Suprapubic skin (tissue), 4 donors: ENCODE measurements at regions not wholly inside any gene's neighbourhood (a gene's known extent, or its start where the extent isn't known, plus 50 kb on each side); places are given as distances from the start of the nearest gene placed in this dataset.

Source experiments
- DNase-seq, 2 donors: peaks; one replicate each; pipeline ENCODE4 v3.0.0-alpha.2; 2019; ENCODE audit warnings: low spot score in 2 of 2
- H3K27ac ChIP-seq: fragments of 200-600 bp; sonication (generic); one replicate; pipeline ENCODE4 v1.5.1; 2019
- H3K27me3 ChIP-seq: fragments of 200-600 bp; sonication (generic); one replicate; pipeline ENCODE4 v1.5.1; 2019
- H3K36me3 ChIP-seq: fragments of 200-600 bp; sonication (generic); one replicate; pipeline ENCODE4 v1.5.1; 2019
- H3K4me1 ChIP-seq: fragments of 200-600 bp; sonication (generic); one replicate; pipeline ENCODE4 v1.5.1; 2019
- H3K4me3 ChIP-seq: fragments of 200-600 bp; sonication (generic); one replicate; pipeline ENCODE4 v1.5.1; 2019; ENCODE audit warnings: mild to moderate bottlenecking
- H3K9me3 ChIP-seq: fragments of 200-600 bp; sonication (generic); one replicate; pipeline ENCODE4 v1.5.1; 2019
- EP300 ChIP-seq: sonication (generic); formaldehyde crosslinking; IDR thresholded peaks from one replicate; pipeline ENCODE4 v1.6.1; 2017; ENCODE audit warnings: antibody characterized with exemption
- POLR2A ChIP-seq, 2 donors: fragments of 450-650 bp; IDR thresholded peaks; one replicate each; pipeline ENCODE4 v1.6.1; 2017; ENCODE audit warnings: antibody characterized with exemption in 2 of 2, mild to moderate bottlenecking in 2 of 2, moderate library complexity in 2 of 2
- POLR2AphosphoS5 ChIP-seq, 3 donors: sonication (generic); formaldehyde crosslinking; IDR thresholded peaks; one replicate each; pipeline ENCODE4 v1.6.1; 2017; ENCODE audit warnings: antibody characterized with exemption in 3 of 3
- WGBS: methylation state at CpG from one replicate; pipeline ENCODE4 v1.1.5; 2018; 5-methylcytosine and 5-hydroxymethylcytosine counted together
- TF ChIP-seq, protein P1 (sequence below), 2 donors: fragments of 200-600 bp in 1 of 2; fragments of 450-650 bp in 1 of 2; sonication (generic) in 1 of 2; IDR thresholded peaks; one replicate each; pipeline ENCODE4 v1.5.1; 2016 to 2019; ENCODE audit warnings: antibody characterized with exemption in 2 of 2, mild to moderate bottlenecking in 1 of 2, moderate library complexity in 1 of 2

DNA sequence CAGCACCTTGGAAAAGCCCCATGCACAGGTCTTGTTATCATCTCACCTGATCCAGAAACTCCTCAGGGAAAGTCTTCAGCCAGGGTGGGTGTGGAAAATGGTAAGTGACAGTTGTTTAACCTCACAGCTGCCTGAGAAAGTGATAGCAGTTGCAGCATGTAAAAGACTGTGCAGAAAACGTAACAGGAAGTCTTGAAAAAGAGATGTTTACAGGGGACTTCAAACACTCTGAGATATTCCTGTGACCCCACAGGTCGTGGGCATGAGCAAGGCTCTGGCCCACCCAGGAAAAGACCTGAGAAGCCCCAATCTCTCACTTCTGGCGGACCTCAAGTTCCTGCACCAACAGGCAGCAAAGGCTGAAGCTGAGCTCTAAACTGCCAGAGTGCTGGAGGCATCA lies 826.9 kb downstream of the UQCRFS1 start:
- no peak for TF ChIP-seq POLR2A (IDR thresholded peaks at IDR 0.05)
- TF ChIP-seq, protein P1, sequence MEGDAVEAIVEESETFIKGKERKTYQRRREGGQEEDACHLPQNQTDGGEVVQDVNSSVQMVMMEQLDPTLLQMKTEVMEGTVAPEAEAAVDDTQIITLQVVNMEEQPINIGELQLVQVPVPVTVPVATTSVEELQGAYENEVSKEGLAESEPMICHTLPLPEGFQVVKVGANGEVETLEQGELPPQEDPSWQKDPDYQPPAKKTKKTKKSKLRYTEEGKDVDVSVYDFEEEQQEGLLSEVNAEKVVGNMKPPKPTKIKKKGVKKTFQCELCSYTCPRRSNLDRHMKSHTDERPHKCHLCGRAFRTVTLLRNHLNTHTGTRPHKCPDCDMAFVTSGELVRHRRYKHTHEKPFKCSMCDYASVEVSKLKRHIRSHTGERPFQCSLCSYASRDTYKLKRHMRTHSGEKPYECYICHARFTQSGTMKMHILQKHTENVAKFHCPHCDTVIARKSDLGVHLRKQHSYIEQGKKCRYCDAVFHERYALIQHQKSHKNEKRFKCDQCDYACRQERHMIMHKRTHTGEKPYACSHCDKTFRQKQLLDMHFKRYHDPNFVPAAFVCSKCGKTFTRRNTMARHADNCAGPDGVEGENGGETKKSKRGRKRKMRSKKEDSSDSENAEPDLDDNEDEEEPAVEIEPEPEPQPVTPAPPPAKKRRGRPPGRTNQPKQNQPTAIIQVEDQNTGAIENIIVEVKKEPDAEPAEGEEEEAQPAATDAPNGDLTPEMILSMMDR (IDR thresholded peaks at IDR 0.05) = no peak
- no peak for TF ChIP-seq EP300
- TF ChIP-seq POLR2AphosphoS5 (IDR thresholded peaks at IDR 0.05) = no peak
- WGBS = 28% methylated on average over 3 of the region's 3 CpGs
- no peak for DNase-seq

DNA sequence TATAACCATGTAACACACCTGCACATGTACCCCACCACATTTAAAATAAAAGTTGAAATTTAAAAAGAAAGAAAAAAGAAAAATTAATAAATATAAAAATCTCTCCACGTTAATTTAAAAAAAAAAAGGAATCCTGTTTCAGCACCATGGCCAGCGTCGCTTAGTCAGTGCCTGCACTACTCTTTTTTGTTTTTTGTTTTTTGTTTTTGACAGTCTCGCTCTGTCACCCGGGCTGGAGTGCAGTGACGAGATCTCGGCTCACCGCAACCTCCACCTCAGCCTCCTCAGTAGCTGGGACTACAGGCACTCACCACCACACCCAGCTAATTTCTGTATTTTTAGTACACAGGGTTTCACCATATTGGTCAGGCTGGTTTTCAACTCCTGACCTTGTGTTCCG lies 835.9 kb downstream of the UQCRFS1 start:
- DNase-seq = no peak
- no peaks in the 10 kb centered on the region for H3K27me3 ChIP-seq
- H3K36me3 ChIP-seq = no peaks in the 10 kb centered on the region
- H3K9me3 ChIP-seq = no peaks in the 10 kb centered on the region
- TF ChIP-seq POLR2A (IDR thresholded peaks at IDR 0.05) = no peak
- no peak for TF ChIP-seq EP300
- TF ChIP-seq, protein P1 (IDR thresholded peaks at IDR 0.05) = no peak
- no peak for TF ChIP-seq POLR2AphosphoS5 (IDR thresholded peaks at IDR 0.05)
- H3K4me3 ChIP-seq = no peak overlapping the region
- no peaks in the 10 kb centered on the region for H3K4me1 ChIP-seq
- H3K27ac ChIP-seq = no peak overlapping the region
- 31% methylated on average over 9 of the region's 9 CpGs for WGBS

More for the DNA sequence above, 826.9 kb downstream of the UQCRFS1 start:
- Histone ChIP-seq H3K4me3 (no peak overlapping the region), H3K9me3 (no peaks in the 10 kb centered on the region), H3K36me3 (no peaks in the 10 kb centered on the region), H3K27ac (no peak overlapping the region), H3K4me1 (no peaks in the 10 kb centered on the region), H3K27me3 (no peaks in the 10 kb centered on the region)

DNA sequence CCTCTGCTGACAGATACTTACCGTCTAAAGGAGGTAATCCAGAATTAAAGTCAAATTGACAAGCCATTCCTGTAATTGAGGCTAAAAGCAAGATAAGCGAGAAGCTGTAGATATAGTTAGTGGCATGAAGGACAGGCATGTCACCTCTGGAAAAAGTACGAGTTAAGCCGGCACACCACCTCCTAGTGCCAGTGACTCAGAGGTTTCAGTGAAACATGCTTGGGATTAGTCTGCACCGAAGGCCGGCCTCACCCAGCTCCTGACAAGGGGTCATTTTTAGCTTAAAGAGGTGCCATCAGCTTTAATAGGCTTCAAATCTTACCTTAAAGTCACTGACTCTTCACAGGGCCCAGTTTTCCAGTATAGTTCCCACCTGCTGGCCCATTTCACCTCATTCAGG lies 838.0 kb downstream of the UQCRFS1 start:
- Histone ChIP-seq H3K4me3 (no peak overlapping the region), H3K27me3 (no peaks in the 10 kb centered on the region), H3K4me1 (no peaks in the 10 kb centered on the region), H3K9me3 (no peaks in the 10 kb centered on the region), H3K36me3 (no peaks in the 10 kb centered on the region), H3K27ac (no peak overlapping the region)
- TF ChIP-seq, protein P1 (IDR thresholded peaks at IDR 0.05) = no peak
- TF ChIP-seq EP300 (no peak), POLR2A (IDR thresholded peaks at IDR 0.05) (no peak), POLR2AphosphoS5 (IDR thresholded peaks at IDR 0.05) (no peak)
- no peak for DNase-seq
- 74% methylated on average over 6 of the region's 6 CpGs for WGBS

DNA sequence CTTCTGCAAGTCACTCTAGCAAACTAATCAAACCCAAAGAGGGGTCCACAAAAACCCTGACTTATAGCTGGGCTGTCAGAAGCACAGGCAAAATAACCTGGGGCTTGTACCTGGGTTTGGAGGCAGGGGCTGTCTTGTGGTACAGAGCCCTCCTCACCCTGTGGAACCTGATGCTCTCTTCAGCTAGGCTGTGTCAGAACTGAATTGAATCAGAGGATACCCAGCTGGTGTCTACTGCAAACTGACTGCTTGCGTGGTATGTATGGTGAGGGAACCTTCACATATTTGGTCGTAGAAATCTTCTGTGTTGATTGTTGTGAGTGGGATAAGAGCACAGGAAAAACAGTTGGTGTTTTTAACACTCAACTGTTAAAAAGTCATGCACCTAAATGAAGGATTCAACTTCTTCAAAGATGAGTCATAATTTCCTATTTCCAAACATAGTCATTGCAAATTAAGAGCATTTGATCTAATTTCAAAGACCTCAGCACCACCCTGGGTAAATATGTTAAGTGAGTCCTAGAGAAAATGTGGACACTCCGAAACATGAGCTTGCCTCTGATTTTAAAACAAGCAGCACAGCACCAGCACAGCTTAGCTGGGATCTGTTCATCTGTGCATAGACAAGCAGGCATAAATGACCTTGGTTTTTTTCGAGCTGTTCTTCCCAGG lies 840.2 kb downstream of the UQCRFS1 start:
- TF ChIP-seq POLR2AphosphoS5 (IDR thresholded peaks at IDR 0.05) (no peak), POLR2A (IDR thresholded peaks at IDR 0.05) (no peak), EP300 (no peak)
- TF ChIP-seq, protein P1 (IDR thresholded peaks at IDR 0.05) = no peak
- Histone ChIP-seq H3K4me3 (no peak overlapping the region), H3K27me3 (no peaks in the 10 kb centered on the region), H3K9me3 (no peaks in the 10 kb centered on the region), H3K36me3 (no peaks in the 10 kb centered on the region), H3K4me1 (no peaks in the 10 kb centered on the region), H3K27ac (no peak overlapping the region)
- DNase-seq = no peak
- WGBS = 75% methylated on average over 4 of the region's 4 CpGs

DNA sequence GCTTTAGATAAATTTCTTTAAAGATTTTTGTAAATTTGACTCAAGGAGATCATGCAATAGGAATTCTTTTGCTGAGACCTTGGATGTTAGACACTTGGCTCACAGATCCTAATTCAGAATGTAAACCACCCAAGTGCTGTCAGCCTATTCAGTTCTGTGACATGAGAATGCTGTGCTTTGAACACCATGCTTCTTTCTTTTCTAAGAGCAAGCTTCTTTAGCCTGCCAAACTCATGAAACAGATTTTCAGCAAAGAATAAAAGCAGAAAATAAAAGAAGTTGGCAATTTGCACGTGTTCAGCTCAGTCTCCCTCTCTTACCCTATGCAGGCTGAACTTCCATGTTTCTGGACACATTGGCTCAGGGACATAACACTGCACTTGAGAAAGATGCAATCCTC lies 845.8 kb downstream of the UQCRFS1 start:
- TF ChIP-seq EP300 = no peak
- no peak for TF ChIP-seq POLR2A (IDR thresholded peaks at IDR 0.05)
- no peak for TF ChIP-seq POLR2AphosphoS5 (IDR thresholded peaks at IDR 0.05)
- TF ChIP-seq, protein P1 (IDR thresholded peaks at IDR 0.05) = no peak
- H3K4me3 ChIP-seq = no peak overlapping the region
- no peak for DNase-seq
- H3K27ac ChIP-seq = no peak overlapping the region
- no peaks in the 10 kb centered on the region for H3K9me3 ChIP-seq
- no peaks in the 10 kb centered on the region for H3K27me3 ChIP-seq
- no peaks in the 10 kb centered on the region for H3K4me1 ChIP-seq
- WGBS = 70% methylated on average over 1 of the region's 1 CpG
- H3K36me3 ChIP-seq = no peaks in the 10 kb centered on the region
